Left lung (tissue), 4 donors: ENCODE measurements at regions not wholly inside any gene's neighbourhood (a gene's known extent, or its start where the extent isn't known, plus 50 kb on each side); places are given as distances from the start of the nearest gene placed in this dataset.

Experiments
- ATAC-seq: fragments of 200-7000 bp; cut with Tn5 transposase; one replicate; pipeline ENCODE4 v1.9.1; 2020; ENCODE audit warnings: moderate library complexity
- DNase-seq, 4 donors: peaks; one replicate each; pipeline ENCODE4 v3.0.0-alpha.2; 2013 to 2020
- H3K27ac ChIP-seq, 2 donors: fragments of 200-600 bp; sonication (generic) in 1 of 2; one replicate each; pipeline versions ENCODE4 v1.5.0 to v1.8.0; 2020 to 2021
- H3K27me3 ChIP-seq, 2 donors: fragments of 200-600 bp; sonication (generic) in 1 of 2; one replicate each; pipeline versions ENCODE4 v1.5.0 to v1.8.0; 2020 to 2021
- H3K36me3 ChIP-seq, 2 donors: fragments of 200-600 bp; sonication (generic) in 1 of 2; one replicate each; pipeline versions ENCODE4 v1.5.0 to v1.8.0; 2020 to 2021
- H3K4me1 ChIP-seq, 2 donors: fragments of 200-600 bp; one replicate each; pipeline ENCODE4 v1.8.0; 2021
- H3K4me3 ChIP-seq, 2 donors: fragments of 200-600 bp; sonication (generic) in 1 of 2; one replicate each; pipeline versions ENCODE4 v1.5.0 to v1.8.0; 2020 to 2021; ENCODE audit warnings: mild to moderate bottlenecking in 1 of 2
- H3K9me3 ChIP-seq, 2 donors: fragments of 200-600 bp; sonication (generic) in 1 of 2; one replicate each; pipeline versions ENCODE4 v1.5.0 to v1.8.0; 2020 to 2021
- intact Hi-C, 2 donors: fragments of 100-400 bp; cut with DNase I; formaldehyde crosslinking; loops; one replicate each; pipeline versions ENCODE4 v1.11.2 to v1.14.2; 2022
- TF ChIP-seq, protein P1 (sequence below), 2 donors: fragments of 200-600 bp; sonication (generic) in 1 of 2; IDR thresholded peaks; one replicate each; pipeline versions ENCODE4 v1.5.0 to v1.8.0; 2021; ENCODE audit warnings: antibody characterized with exemption in 2 of 2
- donor health status: DM: no; HTN: yes; CAD: no.
- donor health status: DM: no; HTN: no; CAD: no.

- TF ChIP-seq, protein P1, sequence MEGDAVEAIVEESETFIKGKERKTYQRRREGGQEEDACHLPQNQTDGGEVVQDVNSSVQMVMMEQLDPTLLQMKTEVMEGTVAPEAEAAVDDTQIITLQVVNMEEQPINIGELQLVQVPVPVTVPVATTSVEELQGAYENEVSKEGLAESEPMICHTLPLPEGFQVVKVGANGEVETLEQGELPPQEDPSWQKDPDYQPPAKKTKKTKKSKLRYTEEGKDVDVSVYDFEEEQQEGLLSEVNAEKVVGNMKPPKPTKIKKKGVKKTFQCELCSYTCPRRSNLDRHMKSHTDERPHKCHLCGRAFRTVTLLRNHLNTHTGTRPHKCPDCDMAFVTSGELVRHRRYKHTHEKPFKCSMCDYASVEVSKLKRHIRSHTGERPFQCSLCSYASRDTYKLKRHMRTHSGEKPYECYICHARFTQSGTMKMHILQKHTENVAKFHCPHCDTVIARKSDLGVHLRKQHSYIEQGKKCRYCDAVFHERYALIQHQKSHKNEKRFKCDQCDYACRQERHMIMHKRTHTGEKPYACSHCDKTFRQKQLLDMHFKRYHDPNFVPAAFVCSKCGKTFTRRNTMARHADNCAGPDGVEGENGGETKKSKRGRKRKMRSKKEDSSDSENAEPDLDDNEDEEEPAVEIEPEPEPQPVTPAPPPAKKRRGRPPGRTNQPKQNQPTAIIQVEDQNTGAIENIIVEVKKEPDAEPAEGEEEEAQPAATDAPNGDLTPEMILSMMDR (IDR thresholded peaks at IDR 0.05) = no peak
- Histone ChIP-seq H3K27ac (no peak overlapping the region), H3K4me1 (no peaks in the 10 kb centered on the region), H3K9me3 (no peaks in the 10 kb centered on the region), H3K36me3 (no peaks in the 10 kb centered on the region), H3K4me3 (no peak overlapping the region), H3K27me3 (no peaks in the 10 kb centered on the region)
- DNase-seq (no peak), ATAC-seq (no peak)
- intact Hi-C loops = no loop called here
These were observed 75.4 kb downstream of the TENT5C start for GRCh38 chr1:117681093-117681900.

- Histone ChIP-seq H3K9me3 (no peaks in the 10 kb centered on the region), H3K27me3 (no peaks in the 10 kb centered on the region), H3K36me3 (no peaks in the 10 kb centered on the region), H3K4me1 (no peaks in the 10 kb centered on the region), H3K4me3 (no peak overlapping the region), H3K27ac (no peak overlapping the region)
- no peak for DNase-seq
- intact Hi-C loops = no loop called here
- ATAC-seq = no peak
- TF ChIP-seq, protein P1 (IDR thresholded peaks at IDR 0.05) = no peak
These were observed 76.0 kb downstream of the TENT5C start for GRCh38 chr1:117681901-117682250.

GRCh38 chr1:117682372-117682771 is 76.5 kb downstream of the TENT5C start:
- Histone ChIP-seq H3K27me3 (no peaks in the 10 kb centered on the region), H3K4me1 (no peaks in the 10 kb centered on the region), H3K9me3 (no peaks in the 10 kb centered on the region), H3K27ac (no peak overlapping the region), H3K36me3 (no peaks in the 10 kb centered on the region), H3K4me3 (no peak overlapping the region)
- intact Hi-C loops = no loop called here
- ATAC-seq (no peak), DNase-seq (no peak)
- TF ChIP-seq, protein P1 (IDR thresholded peaks at IDR 0.05) = no peak

GRCh38 chr1:117683571-117684285 is 77.9 kb downstream of the TENT5C start:
- peaks cover 0 to 4% of the 10 kb centered on the region in 2 donors for H3K27me3 ChIP-seq
- DNase-seq = no peak
- H3K4me3 ChIP-seq = no peak overlapping the region
- no peaks in the 10 kb centered on the region for H3K36me3 ChIP-seq
- no peaks in the 10 kb centered on the region for H3K9me3 ChIP-seq
- H3K27ac ChIP-seq = no peak overlapping the region
- ATAC-seq = no peak
- H3K4me1 ChIP-seq = no peaks in the 10 kb centered on the region
- TF ChIP-seq, protein P1 (IDR thresholded peaks at IDR 0.05) = no peak
- intact Hi-C loops = no loop called here
